ENCODE measurements at regions not wholly inside any gene's neighbourhood (a gene's known extent, or its start where the extent isn't known, plus 50 kb on each side); places are given as distances from the start of the nearest gene placed in this dataset.
A peak's percentile ranks its signal among the peaks of the same experiment; 100 is the strongest.
"Not testable (repeated sequence)": the region's sequence is repeated elsewhere in the genome, so short reads cannot be mapped to it uniquely, and the experiment has no call there.

- DNase-seq: no peak
These were observed 1606.7 kb upstream of the AGA start for GRCh38 chr4:179048839-179049453.

- no peak for DNase-seq
These were observed 1609.0 kb upstream of the AGA start for GRCh38 chr4:179051206-179051605.

- no peak for DNase-seq
These were observed 1617.2 kb upstream of the AGA start for GRCh38 chr4:179059396-179059795.

- DNase-seq: not testable (repeated sequence)
These were observed 1624.0 kb upstream of the AGA start for GRCh38 chr4:179066254-179066653.

GRCh38 chr4:179071131-179071530, 1628.9 kb upstream of the AGA start:
- DNase-seq: no peak

- no peak for DNase-seq
These were observed 1634.6 kb upstream of the AGA start for GRCh38 chr4:179076865-179077264.

GRCh38 chr4:179095585-179096221, 1653.5 kb upstream of the AGA start:
- DNase-seq: no peak

GRCh38 chr4:179097741-179098140, 1655.5 kb upstream of the AGA start:
- no peak for DNase-seq

GRCh38 chr4:179110356-179110755, 1668.1 kb upstream of the AGA start:
- DNase-seq: no peak

- DNase-seq: no peak
These were observed 1668.6 kb upstream of the AGA start for GRCh38 chr4:179110816-179111215.

- no peak for DNase-seq
These were observed 1670.4 kb upstream of the AGA start for GRCh38 chr4:179112441-179113170.

- no peak for DNase-seq
These were observed 1672.4 kb upstream of the AGA start for GRCh38 chr4:179114615-179115014.

- no peak for DNase-seq
These were observed 1673.8 kb upstream of the AGA start for GRCh38 chr4:179116011-179116410.

- DNase-seq: no peak
These were observed 1674.3 kb upstream of the AGA start for GRCh38 chr4:179116581-179116980.

GRCh38 chr4:179123084-179123483, 1680.8 kb upstream of the AGA start:
- no peak for DNase-seq

- DNase-seq: no peak
These were observed 1682.2 kb upstream of the AGA start for GRCh38 chr4:179124419-179124818.

- no peak for DNase-seq
These were observed 1682.7 kb upstream of the AGA start for GRCh38 chr4:179124957-179125356.

- no peak for DNase-seq
These were observed 1683.6 kb upstream of the AGA start for GRCh38 chr4:179125870-179126269.

- DNase-seq: no peak
These were observed 1686.1 kb upstream of the AGA start for GRCh38 chr4:179128299-179128698.

- DNase-seq: no peak
These were observed 1688.0 kb upstream of the AGA start for GRCh38 chr4:179130122-179130714.

- DNase-seq: peak; percentile 3 to 28
These were observed 1703.7 kb upstream of the AGA start for GRCh38 chr4:179145746-179146525.

GRCh38 chr4:179151770-179152169, 1709.5 kb upstream of the AGA start:
- no peak for DNase-seq

- no peak for DNase-seq
These were observed 1720.9 kb upstream of the AGA start for GRCh38 chr4:179163147-179163546.
